ENCODE measurements at regions not wholly inside any gene's neighbourhood (a gene's known extent, or its start where the extent isn't known, plus 50 kb on each side); places are given as distances from the start of the nearest gene placed in this dataset.

GRCh38 chr11:92477686-92478085, 253.1 kb downstream of the FAT3 start:
- no peak for TF ChIP-seq CTCF (IDR thresholded peaks at IDR 0.05; ENCODE audit: unreplicated experiment)
- H3K4me1 Mint-ChIP-seq (ENCODE audit: unreplicated experiment), result peaks cover 6% of the 10 kb centered on the region
- no peak for DNase-seq (ENCODE audit: low spot score)
- no peak overlapping the region for H3K4me3 Mint-ChIP-seq (ENCODE audit: unreplicated experiment)
- H3K27me3 Mint-ChIP-seq (ENCODE audit: unreplicated experiment), result peaks cover 2% of the 10 kb centered on the region
- no peaks in the 10 kb centered on the region for H3K36me3 Mint-ChIP-seq (ENCODE audit: low read depth, unreplicated experiment)
- no peak overlapping the region for H3K27ac Mint-ChIP-seq (ENCODE audit: unreplicated experiment)
- H3K9me3 Mint-ChIP-seq (ENCODE audit: unreplicated experiment), result no peaks in the 10 kb centered on the region

- H3K4me1 Mint-ChIP-seq (ENCODE audit: unreplicated experiment), result no peaks in the 10 kb centered on the region
- H3K27me3 Mint-ChIP-seq (ENCODE audit: unreplicated experiment), result no peaks in the 10 kb centered on the region
- DNase-seq (ENCODE audit: low spot score), result no peak
- no peak overlapping the region for H3K4me3 Mint-ChIP-seq (ENCODE audit: unreplicated experiment)
- no peak overlapping the region for H3K27ac Mint-ChIP-seq (ENCODE audit: unreplicated experiment)
- TF ChIP-seq CTCF (IDR thresholded peaks at IDR 0.05; ENCODE audit: unreplicated experiment), result no peak
- no peaks in the 10 kb centered on the region for H3K9me3 Mint-ChIP-seq (ENCODE audit: unreplicated experiment)
- no peaks in the 10 kb centered on the region for H3K36me3 Mint-ChIP-seq (ENCODE audit: low read depth, unreplicated experiment)
Observed at GRCh38 chr11:92480499-92480898, 255.9 kb downstream of the FAT3 start.

GRCh38 chr11:92482492-92483060, 258.0 kb downstream of the FAT3 start:
- no peak for TF ChIP-seq CTCF (IDR thresholded peaks at IDR 0.05; ENCODE audit: unreplicated experiment)
- no peak for DNase-seq (ENCODE audit: low spot score)
- H3K27me3 Mint-ChIP-seq (ENCODE audit: unreplicated experiment), result no peaks in the 10 kb centered on the region
- H3K9me3 Mint-ChIP-seq (ENCODE audit: unreplicated experiment), result no peaks in the 10 kb centered on the region
- H3K4me1 Mint-ChIP-seq (ENCODE audit: unreplicated experiment), result peaks cover 14% of the 10 kb centered on the region
- H3K4me3 Mint-ChIP-seq (ENCODE audit: unreplicated experiment), result no peak overlapping the region
- H3K27ac Mint-ChIP-seq (ENCODE audit: unreplicated experiment), result no peak overlapping the region
- no peaks in the 10 kb centered on the region for H3K36me3 Mint-ChIP-seq (ENCODE audit: low read depth, unreplicated experiment)

GRCh38 chr11:92484570-92484969, 260.0 kb downstream of the FAT3 start:
- no peak for TF ChIP-seq CTCF (IDR thresholded peaks at IDR 0.05; ENCODE audit: unreplicated experiment)

GRCh38 chr11:92489826-92490399, 265.3 kb downstream of the FAT3 start:
- Mint-ChIP-seq H3K9me3 (ENCODE audit: unreplicated experiment) (no peaks in the 10 kb centered on the region), H3K27ac (ENCODE audit: unreplicated experiment) (no peak overlapping the region), H3K4me1 (ENCODE audit: unreplicated experiment) (peaks cover 25% of the 10 kb centered on the region), H3K4me3 (ENCODE audit: unreplicated experiment) (no peak overlapping the region), H3K36me3 (ENCODE audit: low read depth, unreplicated experiment) (no peaks in the 10 kb centered on the region), H3K27me3 (ENCODE audit: unreplicated experiment) (peaks cover 2% of the 10 kb centered on the region)
- DNase-seq (ENCODE audit: low spot score), result no peak
- TF ChIP-seq CTCF (IDR thresholded peaks at IDR 0.05; ENCODE audit: unreplicated experiment), result no peak

More at GRCh38 chr11:92484570-92484969, 260.0 kb downstream of the FAT3 start:
- Mint-ChIP-seq H3K4me3 (ENCODE audit: unreplicated experiment) (no peak overlapping the region), H3K27me3 (ENCODE audit: unreplicated experiment) (no peaks in the 10 kb centered on the region), H3K27ac (ENCODE audit: unreplicated experiment) (no peak overlapping the region), H3K4me1 (ENCODE audit: unreplicated experiment) (peaks cover 14% of the 10 kb centered on the region), H3K9me3 (ENCODE audit: unreplicated experiment) (no peaks in the 10 kb centered on the region), H3K36me3 (ENCODE audit: low read depth, unreplicated experiment) (no peaks in the 10 kb centered on the region)
- no peak for DNase-seq (ENCODE audit: low spot score)

Measured in endothelial cell (in vitro differentiated cells).